BLaER1 treated with 17β-estradiol and CSF1 and Interleukin-3, amounts not matched to agents 10 nM and 100 nM (cell line): ENCODE measurements at regions not wholly inside any gene's neighbourhood (a gene's known extent, or its start where the extent isn't known, plus 50 kb on each side); places are given as distances from the start of the nearest gene placed in this dataset.
"Not testable (repeated sequence)": the region's sequence is repeated elsewhere in the genome, so short reads cannot be mapped to it uniquely, and the experiment has no call there.

Experiments used
- H3K27ac ChIP-seq, 11 experiments: shearing (Covaris generic); formaldehyde crosslinking; 2 replicates each; pipeline ENCODE4 v1.8.1; 2022
- H3K27me3 ChIP-seq, 11 experiments: shearing (Covaris generic); formaldehyde crosslinking; 2 replicates each; pipeline ENCODE4 v1.8.1; 2022
- H3K36me3 ChIP-seq, 11 experiments: shearing (Covaris generic); formaldehyde crosslinking; 2 replicates each; pipeline ENCODE4 v1.8.1; 2022
- H3K4me1 ChIP-seq, 10 experiments: shearing (Covaris generic); formaldehyde crosslinking; 2 replicates each; pipeline ENCODE4 v1.8.1; 2022
- H3K4me2 ChIP-seq, 11 experiments: shearing (Covaris generic); formaldehyde crosslinking; 2 replicates each; pipeline ENCODE4 v1.8.1; 2022
- H3K4me3 ChIP-seq, 10 experiments: shearing (Covaris generic); formaldehyde crosslinking; 2 replicates each; pipeline ENCODE4 v1.8.1; 2022
- H3K9ac ChIP-seq, 11 experiments: shearing (Covaris generic); formaldehyde crosslinking; 2 replicates each; pipeline ENCODE4 v1.8.1; 2022
- H3K9me3 ChIP-seq, 11 experiments: shearing (Covaris generic); formaldehyde crosslinking; replicated peaks in 1 of 11; 2 replicates each; pipeline ENCODE4 v1.8.1; 2022
- H4K20me1 ChIP-seq, 11 experiments: shearing (Covaris generic); formaldehyde crosslinking; 2 replicates each; pipeline ENCODE4 v1.8.1; 2022
- Cebpa-rat ChIP-seq, 11 experiments: shearing (Covaris generic); IDR thresholded peaks; 2 replicates each; pipeline ENCODE4 v1.8.1; 2022

- no peak overlapping the region for H3K27ac ChIP-seq
- H3K4me3 ChIP-seq, result no peak overlapping the region
- TF ChIP-seq Cebpa-rat (IDR thresholded peaks at IDR 0.05), result no peak
- peaks cover 0 to 6% (median 0%) of the 10 kb centered on the region in 10 experiments; a peak in 2 of 20 replicates for H3K4me1 ChIP-seq
- H4K20me1 ChIP-seq, result no peaks in the 10 kb centered on the region
- H3K36me3 ChIP-seq, result no peaks in the 10 kb centered on the region
- H3K9me3 ChIP-seq, result peaks cover 0 to 14% (median 12%) of the 10 kb centered on the region in 11 experiments; a peak in 17 of 22 replicates
- no peaks in the 10 kb centered on the region for H3K27me3 ChIP-seq
- H3K4me2 ChIP-seq, result no peak overlapping the region
- H3K9ac ChIP-seq, result no peak overlapping the region
Observed at GRCh38 chr12:111248236-111249017, 120.5 kb downstream of the PHETA1 start.

- Histone ChIP-seq H3K4me1 (peaks cover 0 to 9% (median 2%) of the 10 kb centered on the region in 10 experiments; a peak in 7 of 20 replicates), H3K36me3 (no peaks in the 10 kb centered on the region), H3K27ac (no peak overlapping the region), H3K4me3 (no peak overlapping the region), H3K9ac (no peak overlapping the region), H3K9me3 (peaks cover 4 to 24% (median 17%) of the 10 kb centered on the region in 11 experiments; a peak in 17 of 22 replicates), H4K20me1 (no peaks in the 10 kb centered on the region), H3K4me2 (no peak overlapping the region), H3K27me3 (no peaks in the 10 kb centered on the region)
- TF ChIP-seq Cebpa-rat (IDR thresholded peaks at IDR 0.05), result no peak
Observed at GRCh38 chr12:111247083-111247783, 121.7 kb downstream of the PHETA1 start.

- H3K36me3 ChIP-seq, result no peaks in the 10 kb centered on the region
Observed at GRCh38 chr12:111246477-111247011, 122.4 kb downstream of the PHETA1 start.

GRCh38 chr12:111245701-111246476 lies 123.0 kb downstream of the PHETA1 start:
- Histone ChIP-seq H3K9me3 (peaks cover 5 to 27% (median 21%) of the 10 kb centered on the region in 11 experiments; a peak in 17 of 22 replicates), H3K27me3 (no peaks in the 10 kb centered on the region)
- TF ChIP-seq Cebpa-rat (IDR thresholded peaks at IDR 0.05), result no peak

More at GRCh38 chr12:111246477-111247011, 122.4 kb downstream of the PHETA1 start:
- Histone ChIP-seq H4K20me1 (no peaks in the 10 kb centered on the region), H3K9ac (no peak overlapping the region), H3K9me3 (peaks cover 5 to 26% (median 21%) of the 10 kb centered on the region in 11 experiments; a peak in 17 of 22 replicates), H3K4me3 (no peak overlapping the region), H3K27me3 (no peaks in the 10 kb centered on the region), H3K27ac (no peak overlapping the region), H3K4me2 (no peak overlapping the region), H3K4me1 (peaks cover 0 to 16% (median 9%) of the 10 kb centered on the region in 10 experiments; a peak in 15 of 20 replicates)
- no peak for TF ChIP-seq Cebpa-rat (IDR thresholded peaks at IDR 0.05)

GRCh38 chr12:111244673-111245072 lies 124.2 kb downstream of the PHETA1 start:
- Histone ChIP-seq H3K36me3 (no peaks in the 10 kb centered on the region), H3K27ac (no peak overlapping the region), H3K4me1 (peaks cover 0 to 29% (median 23%) of the 10 kb centered on the region in 10 experiments; a peak in 18 of 20 replicates), H3K9ac (no peak overlapping the region), H4K20me1 (no peaks in the 10 kb centered on the region), H3K9me3 (peaks cover 5 to 27% (median 21%) of the 10 kb centered on the region in 11 experiments; a peak in 17 of 22 replicates), H3K27me3 (no peaks in the 10 kb centered on the region), H3K4me3 (no peak overlapping the region), H3K4me2 (no peak overlapping the region)
- no peak for TF ChIP-seq Cebpa-rat (IDR thresholded peaks at IDR 0.05)

More at GRCh38 chr12:111245701-111246476, 123.0 kb downstream of the PHETA1 start:
- peaks cover 0 to 23% (median 16%) of the 10 kb centered on the region in 10 experiments; a peak in 18 of 20 replicates for H3K4me1 ChIP-seq
- H3K36me3 ChIP-seq, result no peaks in the 10 kb centered on the region
- H3K4me2 ChIP-seq, result no peak overlapping the region
- no peak overlapping the region for H3K9ac ChIP-seq
- no peak overlapping the region for H3K27ac ChIP-seq
- no peak overlapping the region for H3K4me3 ChIP-seq
- no peaks in the 10 kb centered on the region for H4K20me1 ChIP-seq

- H3K9ac ChIP-seq, H3K27me3 ChIP-seq, H3K4me3 ChIP-seq, H4K20me1 ChIP-seq, H3K36me3 ChIP-seq: not testable (repeated sequence)
- H3K9me3 ChIP-seq, result peaks cover 5 to 27% (median 21%) of the 10 kb centered on the region in 11 experiments; a peak in 17 of 22 replicates
- H3K4me1 ChIP-seq, result peaks cover 0 to 27% (median 23%) of the 10 kb centered on the region in 10 experiments; a peak in 18 of 20 replicates
- peak overlapping the region in 1 of 11 experiments; percentile 75; a peak in 2 of 22 replicates for H3K4me2 ChIP-seq
- H3K27ac ChIP-seq, result peak overlapping the region in 4 of 11 experiments; percentile 1 to 61 (median 50); a peak in 2 of 22 replicates
Observed at GRCh38 chr12:111242817-111243216, 126.1 kb downstream of the PHETA1 start.

GRCh38 chr12:111242184-111242583 lies 126.7 kb downstream of the PHETA1 start:
- H3K4me1 ChIP-seq, result peaks cover 0 to 27% (median 23%) of the 10 kb centered on the region in 10 experiments; a peak in 18 of 20 replicates
- no peak overlapping the region for H3K9ac ChIP-seq
- H3K4me3 ChIP-seq, result no peak overlapping the region
- peak overlapping the region in 7 of 11 experiments; percentile 34 to 81 (median 61); a peak in 7 of 22 replicates for H3K4me2 ChIP-seq
- TF ChIP-seq Cebpa-rat (IDR thresholded peaks at IDR 0.05), result peak in 4 of 11 experiments; percentile 61 to 81 (median 70); a peak in 4 of 22 replicates
- H3K27ac ChIP-seq, result peak overlapping the region in 4 of 11 experiments; percentile 57 to 67 (median 62); a peak in 6 of 22 replicates
- H4K20me1 ChIP-seq, result no peaks in the 10 kb centered on the region
- H3K27me3 ChIP-seq, result no peaks in the 10 kb centered on the region
- no peaks in the 10 kb centered on the region for H3K36me3 ChIP-seq
- peaks cover 5 to 27% (median 21%) of the 10 kb centered on the region in 11 experiments; a peak in 17 of 22 replicates for H3K9me3 ChIP-seq

- H3K4me2 ChIP-seq, result peak overlapping the region in 10 of 11 experiments; percentile 15 to 81 (median 60); a peak in 16 of 22 replicates
- no peak overlapping the region for H3K9ac ChIP-seq
- no peak overlapping the region for H3K4me3 ChIP-seq
- H3K9me3 ChIP-seq, result peaks cover 5 to 32% (median 21%) of the 10 kb centered on the region in 11 experiments; a peak in 17 of 22 replicates
- no peaks in the 10 kb centered on the region for H3K36me3 ChIP-seq
- H3K27ac ChIP-seq, result peak overlapping the region in 5 of 11 experiments; percentile 3 to 61 (median 48); a peak in 5 of 22 replicates
- no peaks in the 10 kb centered on the region for H3K27me3 ChIP-seq
- peaks cover 0 to 27% (median 23%) of the 10 kb centered on the region in 10 experiments; a peak in 18 of 20 replicates for H3K4me1 ChIP-seq
- no peaks in the 10 kb centered on the region for H4K20me1 ChIP-seq
- no peak for TF ChIP-seq Cebpa-rat (IDR thresholded peaks at IDR 0.05)
Observed at GRCh38 chr12:111240374-111240773, 128.5 kb downstream of the PHETA1 start.
